ENCODE measurements at regions not wholly inside any gene's neighbourhood (a gene's known extent, or its start where the extent isn't known, plus 50 kb on each side); places are given as distances from the start of the nearest gene placed in this dataset.

DNA sequence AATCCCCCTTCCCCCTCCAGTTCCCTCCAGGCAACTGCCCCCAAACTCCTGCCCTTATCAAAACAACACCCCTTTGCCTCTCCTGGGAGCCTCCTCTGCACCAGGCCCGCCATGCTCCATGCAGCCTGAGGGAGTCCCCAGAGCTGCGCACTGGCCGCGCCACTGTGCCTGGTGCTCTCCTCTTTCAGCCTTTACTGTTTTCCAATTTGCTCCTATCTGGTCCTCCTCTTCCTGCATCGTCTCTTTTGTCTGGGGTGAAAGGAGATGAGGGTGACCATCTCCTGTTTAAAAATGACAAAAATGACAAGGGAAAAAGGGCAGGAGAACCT, 165.8 kb upstream of the ADCY1 start:
- TF ChIP-seq CTCF (IDR thresholded peaks at IDR 0.05) (no peak), POLR2AphosphoS5 (IDR thresholded peaks at IDR 0.05) (no peak)

Measured in suprapubic skin (tissue), 3 donors.